ENCODE measurements at regions not wholly inside any gene's neighbourhood (a gene's known extent, or its start where the extent isn't known, plus 50 kb on each side); places are given as distances from the start of the nearest gene placed in this dataset.

- Mint-ChIP-seq H3K4me1 (no peaks in the 10 kb centered on the region), H3K36me3 (no peaks in the 10 kb centered on the region), H3K27ac (no peak overlapping the region), H3K27me3 (peaks cover 47% of the 10 kb centered on the region), H3K4me3 (no peak overlapping the region), H3K9me3 (no peaks in the 10 kb centered on the region)
- no peak for DNase-seq
- CTCF ChIA-PET, result no interaction called here
Measured at GRCh38 chr5:135222771-135223170, 176.3 kb downstream of the MACROH2A1 start.

- peaks cover 44% of the 10 kb centered on the region for H3K27me3 Mint-ChIP-seq
- H3K27ac Mint-ChIP-seq, result no peak overlapping the region
- CTCF ChIA-PET, result no interaction called here
- H3K9me3 Mint-ChIP-seq, result no peaks in the 10 kb centered on the region
- H3K4me1 Mint-ChIP-seq, result no peaks in the 10 kb centered on the region
- no peak overlapping the region for H3K4me3 Mint-ChIP-seq
- H3K36me3 Mint-ChIP-seq, result no peaks in the 10 kb centered on the region
- DNase-seq, result no peak
Measured at GRCh38 chr5:135222171-135222681, 176.8 kb downstream of the MACROH2A1 start.

GRCh38 chr5:135221696-135222095 is 177.3 kb downstream of the MACROH2A1 start:
- Mint-ChIP-seq H3K27ac (no peak overlapping the region), H3K4me3 (no peak overlapping the region), H3K9me3 (no peaks in the 10 kb centered on the region), H3K36me3 (no peaks in the 10 kb centered on the region), H3K27me3 (peaks cover 39% of the 10 kb centered on the region), H3K4me1 (no peaks in the 10 kb centered on the region)
- CTCF ChIA-PET, result no interaction called here
- DNase-seq, result no peak

- Mint-ChIP-seq H3K36me3 (no peaks in the 10 kb centered on the region), H3K9me3 (no peaks in the 10 kb centered on the region), H3K4me3 (no peak overlapping the region), H3K4me1 (no peaks in the 10 kb centered on the region), H3K27ac (no peak overlapping the region), H3K27me3 (peaks cover 33% of the 10 kb centered on the region)
- no peak for DNase-seq
- CTCF ChIA-PET, result no interaction called here
Measured at GRCh38 chr5:135221187-135221473, 177.9 kb downstream of the MACROH2A1 start.

GRCh38 chr5:135220394-135221186 is 178.4 kb downstream of the MACROH2A1 start:
- no peaks in the 10 kb centered on the region for H3K4me1 Mint-ChIP-seq
- DNase-seq, result no peak
- peaks cover 35% of the 10 kb centered on the region for H3K27me3 Mint-ChIP-seq
- H3K27ac Mint-ChIP-seq, result no peak overlapping the region
- no peaks in the 10 kb centered on the region for H3K9me3 Mint-ChIP-seq
- H3K4me3 Mint-ChIP-seq, result no peak overlapping the region
- CTCF ChIA-PET, result no interaction called here
- no peaks in the 10 kb centered on the region for H3K36me3 Mint-ChIP-seq

GRCh38 chr5:135219868-135220267 is 179.2 kb downstream of the MACROH2A1 start:
- no peaks in the 10 kb centered on the region for H3K9me3 Mint-ChIP-seq
- no peaks in the 10 kb centered on the region for H3K4me1 Mint-ChIP-seq
- H3K27me3 Mint-ChIP-seq, result peaks cover 39% of the 10 kb centered on the region
- no peak overlapping the region for H3K27ac Mint-ChIP-seq
- CTCF ChIA-PET, result no interaction called here
- no peak overlapping the region for H3K4me3 Mint-ChIP-seq
- no peaks in the 10 kb centered on the region for H3K36me3 Mint-ChIP-seq
- DNase-seq, result no peak

GRCh38 chr5:135218790-135219568 is 180.1 kb downstream of the MACROH2A1 start:
- Mint-ChIP-seq H3K4me1 (no peaks in the 10 kb centered on the region), H3K27me3 (peaks cover 31% of the 10 kb centered on the region), H3K27ac (no peak overlapping the region), H3K9me3 (no peaks in the 10 kb centered on the region), H3K4me3 (no peak overlapping the region), H3K36me3 (no peaks in the 10 kb centered on the region)
- DNase-seq, result no peak
- CTCF ChIA-PET, result interaction anchor here (0.8 kb wide), 1 partner anchor 109 kb away, joined by 3 read pairs; no protein-coding TSS in a partner anchor

GRCh38 chr5:135218486-135218755 is 180.6 kb downstream of the MACROH2A1 start:
- Mint-ChIP-seq H3K36me3 (no peaks in the 10 kb centered on the region), H3K4me1 (no peaks in the 10 kb centered on the region), H3K27ac (no peak overlapping the region), H3K4me3 (no peak overlapping the region), H3K9me3 (no peaks in the 10 kb centered on the region), H3K27me3 (peaks cover 31% of the 10 kb centered on the region)
- CTCF ChIA-PET, result interaction anchor here (0.8 kb wide), 1 partner anchor 110 kb away, joined by 3 read pairs; no protein-coding TSS in a partner anchor
- no peak for DNase-seq

GRCh38 chr5:135217669-135218485 is 181.2 kb downstream of the MACROH2A1 start:
- no peak for DNase-seq
- peaks cover 32% of the 10 kb centered on the region for H3K27me3 Mint-ChIP-seq
- CTCF ChIA-PET, result no interaction called here
- H3K4me1 Mint-ChIP-seq, result no peaks in the 10 kb centered on the region
- no peaks in the 10 kb centered on the region for H3K36me3 Mint-ChIP-seq
- no peaks in the 10 kb centered on the region for H3K9me3 Mint-ChIP-seq
- H3K4me3 Mint-ChIP-seq, result no peak overlapping the region
- H3K27ac Mint-ChIP-seq, result no peak overlapping the region

GRCh38 chr5:135216471-135217343 is 182.3 kb downstream of the MACROH2A1 start:
- no peaks in the 10 kb centered on the region for H3K4me1 Mint-ChIP-seq
- no peak overlapping the region for H3K4me3 Mint-ChIP-seq
- H3K27me3 Mint-ChIP-seq, result peaks cover 43% of the 10 kb centered on the region
- DNase-seq, result no peak
- H3K27ac Mint-ChIP-seq, result no peak overlapping the region
- CTCF ChIA-PET, result interaction anchor here (0.6 kb wide), 1 partner anchor 25 kb away, joined by 3 read pairs; no protein-coding TSS in a partner anchor
- H3K9me3 Mint-ChIP-seq, result no peaks in the 10 kb centered on the region
- no peaks in the 10 kb centered on the region for H3K36me3 Mint-ChIP-seq

- H3K4me1 Mint-ChIP-seq, result no peaks in the 10 kb centered on the region
- no peak for DNase-seq
- no peaks in the 10 kb centered on the region for H3K36me3 Mint-ChIP-seq
- CTCF ChIA-PET, result no interaction called here
- no peak overlapping the region for H3K27ac Mint-ChIP-seq
- peaks cover 43% of the 10 kb centered on the region for H3K27me3 Mint-ChIP-seq
- no peaks in the 10 kb centered on the region for H3K9me3 Mint-ChIP-seq
- no peak overlapping the region for H3K4me3 Mint-ChIP-seq
Measured at GRCh38 chr5:135215617-135216470, 181.8 kb upstream of the PITX1 start.

GRCh38 chr5:135214897-135215616 is 181.0 kb upstream of the PITX1 start:
- no peaks in the 10 kb centered on the region for H3K4me1 Mint-ChIP-seq
- H3K4me3 Mint-ChIP-seq, result no peak overlapping the region
- H3K27ac Mint-ChIP-seq, result no peak overlapping the region
- H3K27me3 Mint-ChIP-seq, result peaks cover 48% of the 10 kb centered on the region
- H3K36me3 Mint-ChIP-seq, result no peaks in the 10 kb centered on the region
- CTCF ChIA-PET, result no interaction called here
- H3K9me3 Mint-ChIP-seq, result no peaks in the 10 kb centered on the region
- DNase-seq, result no peak

Measured in activated naive CD4-positive, alpha-beta T cell treated with anti-CD3 and anti-CD28 coated beads, Interleukin-2, amount 10 ng/mL, durations not matched to agents 7 days and 5 days (primary cell).